ENCODE measurements at regions not wholly inside any gene's neighbourhood (a gene's known extent, or its start where the extent isn't known, plus 50 kb on each side); places are given as distances from the start of the nearest gene placed in this dataset.

DNA sequence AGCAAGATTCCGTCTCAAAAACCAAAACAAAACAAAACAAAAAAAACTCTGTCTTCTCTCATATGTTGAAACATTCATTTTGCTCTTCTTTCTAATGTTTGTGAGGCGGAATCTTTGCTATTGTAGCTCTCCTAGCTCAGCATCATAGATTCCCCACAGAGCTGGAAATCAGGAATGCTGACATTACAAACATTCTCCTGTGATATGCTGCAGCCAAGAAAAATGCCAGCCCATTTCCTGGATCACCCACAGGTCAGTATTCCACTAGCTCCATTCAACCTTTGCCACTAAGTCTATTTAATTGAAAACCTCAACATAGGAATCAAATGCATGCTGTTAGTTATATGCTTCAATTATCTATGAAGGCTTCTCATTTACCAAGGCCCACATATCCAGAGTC, 186.3 kb downstream of the IPMK start:
- H3K4me1 Mint-ChIP-seq = no peaks in the 10 kb centered on the region
- TF ChIP-seq CTCF (IDR thresholded peaks at IDR 0.05) = no peak
- intact Hi-C loops (cut with micrococcal nuclease) = no loop called here
- 62% methylated on average over 2 of the region's 2 CpGs for WGBS (ENCODE audit: insufficient coverage)
- H3K27me3 ChIP-seq (ENCODE audit: control insufficient read depth, insufficient read depth, low read length) = no peaks in the 10 kb centered on the region
- no peaks in the 10 kb centered on the region for H3K36me3 ChIP-seq (ENCODE audit: control insufficient read depth, insufficient read depth, low read length)
- H3K27ac Mint-ChIP-seq = no peak overlapping the region
- no peaks in the 10 kb centered on the region for H3K36me3 Mint-ChIP-seq
- H3K4me3 Mint-ChIP-seq = no peak overlapping the region
- no peaks in the 10 kb centered on the region for H3K27me3 Mint-ChIP-seq (ENCODE audit: low read depth in 2 of 2)
- no peaks in the 10 kb centered on the region for H3K4me1 ChIP-seq (ENCODE audit: control insufficient read depth, insufficient read depth, low read length)
- H3K4me3 ChIP-seq (ENCODE audit: low read length) = no peak overlapping the region
- no peaks in the 10 kb centered on the region for H3K9me3 Mint-ChIP-seq
- H3K9me3 ChIP-seq (ENCODE audit: control insufficient read depth, insufficient read depth, low read length) = no peaks in the 10 kb centered on the region
- no peak overlapping the region for H3K27ac ChIP-seq (ENCODE audit: low read length)
- no peak for DNase-seq
- ATAC-seq = no peak

GRCh38 chr10:58079461-58079860, 188.2 kb downstream of the IPMK start:
- no peak overlapping the region for H3K4me3 Mint-ChIP-seq
- Histone ChIP-seq H3K27me3 (ENCODE audit: control insufficient read depth, insufficient read depth, low read length) (no peaks in the 10 kb centered on the region), H3K4me1 (ENCODE audit: control insufficient read depth, insufficient read depth, low read length) (no peaks in the 10 kb centered on the region), H3K36me3 (ENCODE audit: control insufficient read depth, insufficient read depth, low read length) (no peaks in the 10 kb centered on the region), H3K4me3 (ENCODE audit: low read length) (no peak overlapping the region), H3K9me3 (ENCODE audit: control insufficient read depth, insufficient read depth, low read length) (no peaks in the 10 kb centered on the region), H3K27ac (ENCODE audit: low read length) (no peak overlapping the region)
- H3K27me3 Mint-ChIP-seq (ENCODE audit: low read depth in 2 of 2) = no peaks in the 10 kb centered on the region
- no peak for ATAC-seq
- DNase-seq = no peak
- no peak for TF ChIP-seq CTCF (IDR thresholded peaks at IDR 0.05)
- no peaks in the 10 kb centered on the region for H3K9me3 Mint-ChIP-seq
- intact Hi-C loops (cut with micrococcal nuclease) = no loop called here
- H3K27ac Mint-ChIP-seq = no peak overlapping the region
- WGBS (ENCODE audit: insufficient coverage) = 93% methylated on average over 2 of the region's 2 CpGs
- H3K4me1 Mint-ChIP-seq = no peaks in the 10 kb centered on the region
- H3K36me3 Mint-ChIP-seq = no peaks in the 10 kb centered on the region

- H3K27ac ChIP-seq (ENCODE audit: low read length) = no peak overlapping the region
- H3K9me3 ChIP-seq (ENCODE audit: control insufficient read depth, insufficient read depth, low read length) = no peaks in the 10 kb centered on the region
- no peaks in the 10 kb centered on the region for H3K36me3 ChIP-seq (ENCODE audit: control insufficient read depth, insufficient read depth, low read length)
- H3K4me3 ChIP-seq (ENCODE audit: low read length) = no peak overlapping the region
- no peak for TF ChIP-seq CTCF (IDR thresholded peaks at IDR 0.05)
- 81% methylated on average over 3 of the region's 3 CpGs for WGBS (ENCODE audit: insufficient coverage)
- Mint-ChIP-seq H3K27ac (no peak overlapping the region), H3K36me3 (no peaks in the 10 kb centered on the region), H3K27me3 (ENCODE audit: low read depth in 2 of 2) (peaks cover 0 to 7% of the 10 kb centered on the region in 2 donors), H3K9me3 (peaks cover 0 to 3% of the 10 kb centered on the region in 2 donors), H3K4me3 (no peak overlapping the region), H3K4me1 (no peaks in the 10 kb centered on the region)
- intact Hi-C loops (cut with micrococcal nuclease) = no loop called here
- DNase-seq (no peak), ATAC-seq (no peak)
- H3K27me3 ChIP-seq (ENCODE audit: control insufficient read depth, insufficient read depth, low read length) = no peaks in the 10 kb centered on the region
- no peaks in the 10 kb centered on the region for H3K4me1 ChIP-seq (ENCODE audit: control insufficient read depth, insufficient read depth, low read length)
Observed at GRCh38 chr10:58072634-58073033, 195.1 kb downstream of the IPMK start.

GRCh38 chr10:58070956-58071355, 196.7 kb downstream of the IPMK start:
- Histone ChIP-seq H3K36me3 (ENCODE audit: control insufficient read depth, insufficient read depth, low read length) (no peaks in the 10 kb centered on the region), H3K27me3 (ENCODE audit: control insufficient read depth, insufficient read depth, low read length) (no peaks in the 10 kb centered on the region), H3K4me1 (ENCODE audit: control insufficient read depth, insufficient read depth, low read length) (no peaks in the 10 kb centered on the region), H3K27ac (ENCODE audit: low read length) (no peak overlapping the region), H3K4me3 (ENCODE audit: low read length) (no peak overlapping the region), H3K9me3 (ENCODE audit: control insufficient read depth, insufficient read depth, low read length) (no peaks in the 10 kb centered on the region)
- WGBS (ENCODE audit: insufficient coverage) = 76% methylated on average over 6 of the region's 6 CpGs
- DNase-seq (no peak), ATAC-seq (no peak)
- no peak overlapping the region for H3K4me3 Mint-ChIP-seq
- H3K27ac Mint-ChIP-seq = no peak overlapping the region
- H3K4me1 Mint-ChIP-seq = no peaks in the 10 kb centered on the region
- intact Hi-C loops (cut with micrococcal nuclease) = no loop called here
- peaks cover 0 to 3% of the 10 kb centered on the region in 2 donors for H3K9me3 Mint-ChIP-seq
- H3K36me3 Mint-ChIP-seq = no peaks in the 10 kb centered on the region
- TF ChIP-seq CTCF (IDR thresholded peaks at IDR 0.05) = no peak
- H3K27me3 Mint-ChIP-seq (ENCODE audit: low read depth in 2 of 2) = peaks cover 0 to 9% of the 10 kb centered on the region in 2 donors
